ENCODE measurements at regions not wholly inside any gene's neighbourhood (a gene's known extent, or its start where the extent isn't known, plus 50 kb on each side); places are given as distances from the start of the nearest gene placed in this dataset.

DNA sequence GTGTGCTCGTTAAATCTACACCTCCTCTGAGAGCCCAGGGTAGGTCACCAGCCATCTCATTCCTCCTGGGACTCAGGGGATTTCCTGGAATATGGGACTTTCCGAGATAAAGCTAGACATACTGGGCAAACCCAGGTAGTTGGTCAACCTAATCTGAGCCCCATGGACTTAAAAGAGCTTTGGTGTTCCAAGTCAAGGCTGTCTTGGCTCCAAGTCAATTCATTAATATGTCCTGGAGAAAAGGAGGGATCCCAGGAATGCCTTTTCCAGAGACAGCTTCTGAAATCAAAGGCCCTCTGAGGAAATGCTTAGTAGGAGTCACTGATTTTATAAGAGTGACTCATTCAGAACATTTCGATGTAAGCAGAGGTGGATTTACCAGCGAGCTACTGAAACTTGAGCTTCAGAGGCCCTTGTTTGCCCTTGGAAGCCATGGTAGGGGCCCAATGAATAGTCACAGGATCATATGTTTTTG lies 137.3 kb upstream of the UBE2E1 start:
- Histone ChIP-seq H3K9ac (ENCODE audit: control insufficient read depth, extremely low read depth, insufficient read depth, low read length) (no peak overlapping the region), H2AFZ (ENCODE audit: control insufficient read depth, low read length) (no peak overlapping the region), H3K79me2 (ENCODE audit: control insufficient read depth, insufficient read depth, low read length) (no peaks in the 10 kb centered on the region), H3K27me3 (ENCODE audit: control insufficient read depth, extremely low read depth, insufficient read depth, low read length) (no peaks in the 10 kb centered on the region), H4K20me1 (ENCODE audit: control insufficient read depth, extremely low read depth, insufficient read depth, low read length) (no peaks in the 10 kb centered on the region), H3K4me2 (ENCODE audit: control insufficient read depth, extremely low read depth, insufficient read depth, low read depth, low read length) (peak overlapping the region; percentile 11), H3K9me1 (ENCODE audit: control insufficient read depth, extremely low read depth, insufficient read depth, low read length) (no peaks in the 10 kb centered on the region), H3K4me3 (ENCODE audit: control insufficient read depth in 2 of 3, extremely low read depth in 1 of 3, insufficient read depth in 2 of 3, low read depth in 1 of 3, low read length in 3 of 3) (no peak overlapping the region), H3K36me3 (ENCODE audit: control insufficient read depth in 2 of 2, extremely low read depth in 1 of 2, insufficient read depth in 2 of 2, low read length in 2 of 2) (no peaks in the 10 kb centered on the region), H3K9me3 (ENCODE audit: control insufficient read depth, low read depth, low read length) (no peaks in the 10 kb centered on the region), H3K4me1 (ENCODE audit: control insufficient read depth, extremely low read depth, insufficient read depth, low read length) (peaks cover 24% of the 10 kb centered on the region), H3K27ac (ENCODE audit: control insufficient read depth, insufficient read depth, low read length) (peak overlapping the region; percentile 51)
- DNase-seq (ENCODE audit: low read depth, low spot score) (no peak), FAIRE-seq (no peak)
- dilution Hi-C loops (cut with MboI; ENCODE audit: extremely low pct_ligation_motif_present, low sequenced_read_pairs), result no loop called here
- no peak for TF ChIP-seq EZH2 (IDR thresholded peaks at IDR 0.05; ENCODE audit: low read length)
- TF ChIP-seq, protein P1, sequence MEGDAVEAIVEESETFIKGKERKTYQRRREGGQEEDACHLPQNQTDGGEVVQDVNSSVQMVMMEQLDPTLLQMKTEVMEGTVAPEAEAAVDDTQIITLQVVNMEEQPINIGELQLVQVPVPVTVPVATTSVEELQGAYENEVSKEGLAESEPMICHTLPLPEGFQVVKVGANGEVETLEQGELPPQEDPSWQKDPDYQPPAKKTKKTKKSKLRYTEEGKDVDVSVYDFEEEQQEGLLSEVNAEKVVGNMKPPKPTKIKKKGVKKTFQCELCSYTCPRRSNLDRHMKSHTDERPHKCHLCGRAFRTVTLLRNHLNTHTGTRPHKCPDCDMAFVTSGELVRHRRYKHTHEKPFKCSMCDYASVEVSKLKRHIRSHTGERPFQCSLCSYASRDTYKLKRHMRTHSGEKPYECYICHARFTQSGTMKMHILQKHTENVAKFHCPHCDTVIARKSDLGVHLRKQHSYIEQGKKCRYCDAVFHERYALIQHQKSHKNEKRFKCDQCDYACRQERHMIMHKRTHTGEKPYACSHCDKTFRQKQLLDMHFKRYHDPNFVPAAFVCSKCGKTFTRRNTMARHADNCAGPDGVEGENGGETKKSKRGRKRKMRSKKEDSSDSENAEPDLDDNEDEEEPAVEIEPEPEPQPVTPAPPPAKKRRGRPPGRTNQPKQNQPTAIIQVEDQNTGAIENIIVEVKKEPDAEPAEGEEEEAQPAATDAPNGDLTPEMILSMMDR (optimal IDR thresholded peaks at IDR 0.05 in 1 of 3, IDR thresholded peaks at IDR 0.05 in 1 of 3, conservative IDR thresholded peaks at IDR 0.05 in 1 of 3; ENCODE audit: extremely low read depth in 1 of 3, insufficient read depth in 2 of 3, low read length in 3 of 3), result no peak

DNA sequence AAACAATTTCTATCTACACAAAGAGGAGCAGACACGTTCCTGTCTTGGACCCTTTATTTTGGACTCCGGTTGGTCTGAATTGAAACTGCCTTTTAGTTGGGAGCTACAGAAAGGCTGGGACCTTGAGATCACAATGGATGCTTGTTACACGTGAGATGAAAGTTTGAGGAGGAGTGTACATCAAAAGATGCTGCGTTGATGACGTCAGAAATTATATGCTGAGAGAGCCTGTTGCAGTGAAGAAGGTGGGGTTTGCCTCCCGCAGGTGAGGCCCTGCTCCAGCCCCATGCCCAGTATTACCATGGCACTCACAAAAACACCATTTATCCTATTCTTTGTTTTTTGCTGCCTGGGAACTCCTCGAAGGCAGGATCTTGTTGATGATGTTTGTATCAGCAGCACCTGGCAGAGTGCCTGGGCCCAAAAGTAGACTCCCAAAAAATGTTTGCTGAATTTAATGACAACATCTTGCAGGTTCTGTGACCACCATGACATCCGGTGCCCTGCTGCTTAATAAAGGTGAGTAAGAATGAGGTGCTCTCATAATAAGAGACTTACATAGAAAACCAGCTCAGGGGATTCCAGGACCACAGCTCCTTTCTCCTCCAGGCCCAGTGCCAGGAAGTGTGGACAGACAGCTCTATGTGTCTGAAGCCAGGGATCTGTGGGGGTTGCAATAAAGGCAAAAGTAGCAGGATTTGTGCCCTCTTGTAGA lies 136.1 kb upstream of the UBE2E1 start:
- Histone ChIP-seq H3K79me2 (ENCODE audit: control insufficient read depth, insufficient read depth, low read length) (no peaks in the 10 kb centered on the region), H3K4me1 (ENCODE audit: control insufficient read depth, extremely low read depth, insufficient read depth, low read length) (peaks cover 13% of the 10 kb centered on the region), H3K36me3 (ENCODE audit: control insufficient read depth in 2 of 2, extremely low read depth in 1 of 2, insufficient read depth in 2 of 2, low read length in 2 of 2) (no peaks in the 10 kb centered on the region), H3K27ac (ENCODE audit: control insufficient read depth, insufficient read depth, low read length) (no peak overlapping the region), H2AFZ (ENCODE audit: control insufficient read depth, low read length) (no peak overlapping the region), H3K27me3 (ENCODE audit: control insufficient read depth, extremely low read depth, insufficient read depth, low read length) (no peaks in the 10 kb centered on the region), H3K4me3 (ENCODE audit: control insufficient read depth in 2 of 3, extremely low read depth in 1 of 3, insufficient read depth in 2 of 3, low read depth in 1 of 3, low read length in 3 of 3) (no peak overlapping the region), H3K9ac (ENCODE audit: control insufficient read depth, extremely low read depth, insufficient read depth, low read length) (no peak overlapping the region), H4K20me1 (ENCODE audit: control insufficient read depth, extremely low read depth, insufficient read depth, low read length) (no peaks in the 10 kb centered on the region), H3K9me3 (ENCODE audit: control insufficient read depth, low read depth, low read length) (no peaks in the 10 kb centered on the region), H3K4me2 (ENCODE audit: control insufficient read depth, extremely low read depth, insufficient read depth, low read depth, low read length) (no peak overlapping the region), H3K9me1 (ENCODE audit: control insufficient read depth, extremely low read depth, insufficient read depth, low read length) (no peaks in the 10 kb centered on the region)
- DNase-seq (ENCODE audit: low read depth, low spot score) (no peak), FAIRE-seq (no peak)
- TF ChIP-seq EZH2 (IDR thresholded peaks at IDR 0.05; ENCODE audit: low read length), result no peak
- TF ChIP-seq, protein P1 (optimal IDR thresholded peaks at IDR 0.05 in 1 of 3, IDR thresholded peaks at IDR 0.05 in 1 of 3, conservative IDR thresholded peaks at IDR 0.05 in 1 of 3; ENCODE audit: extremely low read depth in 1 of 3, insufficient read depth in 2 of 3, low read length in 3 of 3), result no peak
- dilution Hi-C loops (cut with MboI; ENCODE audit: extremely low pct_ligation_motif_present, low sequenced_read_pairs), result no loop called here

All from keratinocyte (primary cell).